Mammary epithelial cell (primary cell): ENCODE measurements at regions not wholly inside any gene's neighbourhood (a gene's known extent, or its start where the extent isn't known, plus 50 kb on each side); places are given as distances from the start of the nearest gene placed in this dataset.

Experiments
- EZH2 ChIP-seq: IDR thresholded peaks from 2 replicates; pipeline ENCODE4 v1.6.1; 2012; ENCODE audit warnings: low read length, inconsistent platforms, borderline replicate concordance
- TF ChIP-seq, protein P1 (sequence below), 2 donors: IDR thresholded peaks in 1 of 2; conservative IDR thresholded peaks in 1 of 2; 2 replicates each; pipeline ENCODE4 v1.5.1; 2011 to 2012; ENCODE audit warnings: inconsistent platforms in 2 of 2, low read length in 2 of 2, mild to moderate bottlenecking in 2 of 2, control low read depth in 1 of 2, low read depth in 1 of 2; ENCODE audit not compliant: insufficient read depth in 1 of 2; ENCODE audit errors: extremely low read depth in 1 of 2

DNA sequence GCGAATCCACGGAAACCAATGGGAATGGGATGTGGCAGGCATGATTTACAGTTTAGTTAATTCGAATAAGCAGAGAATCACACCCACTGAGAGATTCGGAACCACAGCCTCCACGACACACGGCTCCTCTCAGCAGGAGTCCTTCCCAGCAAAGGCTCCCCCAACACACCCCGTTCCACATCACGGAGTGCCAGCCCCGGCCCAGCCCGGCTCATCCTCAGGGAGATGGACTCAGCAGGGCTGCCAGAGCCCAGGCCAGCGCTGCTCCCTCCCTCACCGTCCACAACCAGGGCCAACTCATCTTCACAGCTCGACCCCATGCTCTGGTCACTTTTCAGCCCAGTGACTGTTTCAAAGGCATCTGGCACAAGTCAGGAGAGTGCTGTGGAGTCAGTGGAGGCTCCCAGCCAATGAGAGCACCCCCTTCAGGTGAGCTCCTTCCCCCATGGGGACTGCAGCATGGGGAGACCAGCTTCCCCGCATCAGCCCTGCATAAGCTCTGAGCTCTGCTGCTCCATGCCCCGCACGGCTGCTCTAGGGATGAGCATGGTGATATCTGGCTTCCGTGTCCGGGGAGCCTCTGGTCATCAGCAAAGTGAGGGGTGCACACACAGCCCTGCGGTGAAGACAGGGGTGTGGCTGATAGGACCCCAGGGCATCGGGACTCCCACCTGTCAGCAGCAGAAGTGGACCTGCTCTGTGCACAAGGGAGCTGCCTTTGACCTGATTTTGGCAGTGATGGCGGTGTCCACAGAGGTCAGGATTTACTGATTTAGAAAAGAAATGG is 238.8 kb upstream of the SFSWAP start:
- TF ChIP-seq, protein P1, sequence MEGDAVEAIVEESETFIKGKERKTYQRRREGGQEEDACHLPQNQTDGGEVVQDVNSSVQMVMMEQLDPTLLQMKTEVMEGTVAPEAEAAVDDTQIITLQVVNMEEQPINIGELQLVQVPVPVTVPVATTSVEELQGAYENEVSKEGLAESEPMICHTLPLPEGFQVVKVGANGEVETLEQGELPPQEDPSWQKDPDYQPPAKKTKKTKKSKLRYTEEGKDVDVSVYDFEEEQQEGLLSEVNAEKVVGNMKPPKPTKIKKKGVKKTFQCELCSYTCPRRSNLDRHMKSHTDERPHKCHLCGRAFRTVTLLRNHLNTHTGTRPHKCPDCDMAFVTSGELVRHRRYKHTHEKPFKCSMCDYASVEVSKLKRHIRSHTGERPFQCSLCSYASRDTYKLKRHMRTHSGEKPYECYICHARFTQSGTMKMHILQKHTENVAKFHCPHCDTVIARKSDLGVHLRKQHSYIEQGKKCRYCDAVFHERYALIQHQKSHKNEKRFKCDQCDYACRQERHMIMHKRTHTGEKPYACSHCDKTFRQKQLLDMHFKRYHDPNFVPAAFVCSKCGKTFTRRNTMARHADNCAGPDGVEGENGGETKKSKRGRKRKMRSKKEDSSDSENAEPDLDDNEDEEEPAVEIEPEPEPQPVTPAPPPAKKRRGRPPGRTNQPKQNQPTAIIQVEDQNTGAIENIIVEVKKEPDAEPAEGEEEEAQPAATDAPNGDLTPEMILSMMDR (conservative IDR thresholded peaks at IDR 0.05 in 1 of 2, IDR thresholded peaks at IDR 0.05 in 1 of 2; ENCODE audit: extremely low read depth in 1 of 2, insufficient read depth in 1 of 2, low read depth in 1 of 2, low read length in 2 of 2) = no peak
- no peak for TF ChIP-seq EZH2
